Activated naive CD8-positive, alpha-beta T cell treated with anti-CD3 and anti-CD28 coated beads, Interleukin-2, amount 10 ng/mL, durations not matched to agents 7 days and 5 days (primary cell): ENCODE measurements at regions not wholly inside any gene's neighbourhood (a gene's known extent, or its start where the extent isn't known, plus 50 kb on each side); places are given as distances from the start of the nearest gene placed in this dataset.

Experiments
- ATAC-seq: fragments of 150-1000 bp; cut with Tn5 transposase; one replicate; pipeline ENCODE4 v1.10.0; 2021; ENCODE audit warnings: low read depth, moderate library complexity
- POLR2A ChIA-PET: fragments of 350-600 bp; sonication (Branson Sonifier 250); formaldehyde crosslinking; loops from one replicate; lab custom pipeline; 2021; ENCODE audit warnings: antibody characterized with exemption; lab: Charles Lee
- DNase-seq: peaks from one replicate; pipeline ENCODE4 v3.0.0; 2021
- H3K27ac Mint-ChIP-seq: one replicate; pipeline ENCODE4 v1.8.0; 2022; ENCODE audit warnings: mild to moderate bottlenecking, mixed read lengths
- H3K27me3 Mint-ChIP-seq: one replicate; pipeline ENCODE4 v1.8.0; 2022; ENCODE audit warnings: mild to moderate bottlenecking, moderate library complexity, mixed read lengths
- H3K36me3 Mint-ChIP-seq: one replicate; pipeline ENCODE4 v1.8.0; 2021; ENCODE audit warnings: mild to moderate bottlenecking, mixed read lengths
- H3K4me1 Mint-ChIP-seq: one replicate; pipeline ENCODE4 v1.8.0; 2021; ENCODE audit warnings: mixed read lengths
- H3K4me3 Mint-ChIP-seq: one replicate; pipeline ENCODE4 v1.8.0; 2022; ENCODE audit warnings: mild to moderate bottlenecking, moderate library complexity, mixed read lengths
- H3K9me3 Mint-ChIP-seq: one replicate; pipeline ENCODE4 v1.8.0; 2021; ENCODE audit warnings: mixed read lengths

DNA sequence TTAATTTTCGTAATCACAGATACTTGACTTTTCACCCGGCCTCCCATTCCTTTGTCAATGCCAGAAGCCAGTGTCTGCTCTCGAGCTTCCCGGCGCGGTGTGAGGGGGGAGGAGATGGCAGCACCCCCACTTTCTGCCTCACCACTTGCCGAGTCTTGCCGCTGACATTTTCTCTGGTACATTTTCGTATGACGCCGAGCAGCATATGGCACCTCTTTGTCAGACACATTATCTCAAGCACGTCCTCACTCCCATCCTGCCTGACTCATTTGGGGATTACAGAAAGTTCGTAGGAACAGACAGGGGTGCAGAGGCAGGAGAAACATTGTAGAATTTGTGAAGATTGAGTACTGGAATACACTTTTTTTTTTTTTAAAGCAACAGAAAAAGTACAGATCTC is 60.8 kb upstream of the SORCS3 start:
- no peak overlapping the region for H3K27ac Mint-ChIP-seq
- DNase-seq (no peak), ATAC-seq (no peak)
- no peak overlapping the region for H3K4me3 Mint-ChIP-seq
- H3K36me3 Mint-ChIP-seq, result no peaks in the 10 kb centered on the region
- H3K9me3 Mint-ChIP-seq, result no peaks in the 10 kb centered on the region
- POLR2A ChIA-PET, result no interaction called here
- H3K27me3 Mint-ChIP-seq, result peaks cover 14% of the 10 kb centered on the region
- H3K4me1 Mint-ChIP-seq, result peaks cover 2% of the 10 kb centered on the region

GRCh38 chr10:104580774-104581675 is 60.1 kb upstream of the SORCS3 start:
- DNase-seq, result peak; percentile 60
- H3K4me3 Mint-ChIP-seq, result no peak overlapping the region

GRCh38 chr10:104581884-104582601 is 59.0 kb upstream of the SORCS3 start:
- POLR2A ChIA-PET, result no interaction called here
- H3K4me1 Mint-ChIP-seq, result peaks cover 6% of the 10 kb centered on the region
- no peaks in the 10 kb centered on the region for H3K9me3 Mint-ChIP-seq
- H3K36me3 Mint-ChIP-seq, result no peaks in the 10 kb centered on the region
- no peak overlapping the region for H3K27ac Mint-ChIP-seq
- no peak overlapping the region for H3K4me3 Mint-ChIP-seq
- H3K27me3 Mint-ChIP-seq, result peaks cover 16% of the 10 kb centered on the region
- DNase-seq (no peak), ATAC-seq (no peak)

More at GRCh38 chr10:104580774-104581675, 60.1 kb upstream of the SORCS3 start:
- peaks cover 2% of the 10 kb centered on the region for H3K4me1 Mint-ChIP-seq
- H3K27me3 Mint-ChIP-seq, result peaks cover 16% of the 10 kb centered on the region
- no peak overlapping the region for H3K27ac Mint-ChIP-seq
- no peaks in the 10 kb centered on the region for H3K9me3 Mint-ChIP-seq
- peak; percentile 82 for ATAC-seq
- POLR2A ChIA-PET, result no interaction called here
- no peaks in the 10 kb centered on the region for H3K36me3 Mint-ChIP-seq

- DNase-seq, result no peak
- Mint-ChIP-seq H3K4me1 (peaks cover 11% of the 10 kb centered on the region), H3K9me3 (no peaks in the 10 kb centered on the region), H3K27me3 (peaks cover 16% of the 10 kb centered on the region), H3K27ac (no peak overlapping the region), H3K4me3 (no peak overlapping the region), H3K36me3 (no peaks in the 10 kb centered on the region)
- POLR2A ChIA-PET, result no interaction called here
- ATAC-seq, result no peak
Measured at GRCh38 chr10:104582602-104582951, 58.5 kb upstream of the SORCS3 start.

GRCh38 chr10:104582966-104583365 is 58.1 kb upstream of the SORCS3 start:
- no peaks in the 10 kb centered on the region for H3K9me3 Mint-ChIP-seq
- DNase-seq (no peak), ATAC-seq (no peak)
- H3K27me3 Mint-ChIP-seq, result peaks cover 16% of the 10 kb centered on the region
- H3K4me1 Mint-ChIP-seq, result peaks cover 12% of the 10 kb centered on the region
- POLR2A ChIA-PET, result no interaction called here
- no peaks in the 10 kb centered on the region for H3K36me3 Mint-ChIP-seq
- no peak overlapping the region for H3K27ac Mint-ChIP-seq
- H3K4me3 Mint-ChIP-seq, result no peak overlapping the region

GRCh38 chr10:104584541-104584940 is 56.5 kb upstream of the SORCS3 start:
- ATAC-seq (no peak), DNase-seq (no peak)
- no peaks in the 10 kb centered on the region for H3K36me3 Mint-ChIP-seq
- POLR2A ChIA-PET, result no interaction called here
- peaks cover 14% of the 10 kb centered on the region for H3K27me3 Mint-ChIP-seq
- no peaks in the 10 kb centered on the region for H3K9me3 Mint-ChIP-seq
- H3K27ac Mint-ChIP-seq, result no peak overlapping the region
- H3K4me3 Mint-ChIP-seq, result no peak overlapping the region
- peaks cover 12% of the 10 kb centered on the region for H3K4me1 Mint-ChIP-seq

DNA sequence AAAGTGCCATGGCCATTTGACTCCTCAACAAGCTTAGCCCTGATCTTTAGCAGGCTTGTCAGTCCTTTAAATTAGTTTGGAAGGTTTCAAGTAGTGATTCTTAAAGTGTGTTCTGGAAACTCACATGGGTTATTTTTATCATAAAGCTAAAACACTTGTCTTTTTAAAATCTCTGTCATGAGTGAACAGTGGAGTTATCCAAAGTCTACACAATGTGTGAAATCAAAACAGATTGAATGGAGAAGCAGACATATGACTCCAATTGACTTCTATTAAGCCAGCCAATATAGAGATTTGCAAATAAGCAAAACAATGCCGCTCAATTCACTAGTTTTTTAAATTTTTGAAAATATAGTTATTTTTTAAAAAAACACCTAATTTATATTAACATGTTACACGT is 53.3 kb upstream of the SORCS3 start:
- Mint-ChIP-seq H3K4me3 (no peak overlapping the region), H3K4me1 (peaks cover 10% of the 10 kb centered on the region), H3K27ac (no peak overlapping the region), H3K9me3 (no peaks in the 10 kb centered on the region), H3K36me3 (no peaks in the 10 kb centered on the region), H3K27me3 (peaks cover 13% of the 10 kb centered on the region)
- no peak for DNase-seq
- POLR2A ChIA-PET, result no interaction called here
- no peak for ATAC-seq

GRCh38 chr10:104589431-104589830 is 51.7 kb upstream of the SORCS3 start:
- peaks cover 10% of the 10 kb centered on the region for H3K4me1 Mint-ChIP-seq
- DNase-seq, result no peak
- no peaks in the 10 kb centered on the region for H3K9me3 Mint-ChIP-seq
- H3K27ac Mint-ChIP-seq, result no peak overlapping the region
- POLR2A ChIA-PET, result no interaction called here
- no peak for ATAC-seq
- no peaks in the 10 kb centered on the region for H3K36me3 Mint-ChIP-seq
- H3K4me3 Mint-ChIP-seq, result no peak overlapping the region
- H3K27me3 Mint-ChIP-seq, result peaks cover 10% of the 10 kb centered on the region

DNA sequence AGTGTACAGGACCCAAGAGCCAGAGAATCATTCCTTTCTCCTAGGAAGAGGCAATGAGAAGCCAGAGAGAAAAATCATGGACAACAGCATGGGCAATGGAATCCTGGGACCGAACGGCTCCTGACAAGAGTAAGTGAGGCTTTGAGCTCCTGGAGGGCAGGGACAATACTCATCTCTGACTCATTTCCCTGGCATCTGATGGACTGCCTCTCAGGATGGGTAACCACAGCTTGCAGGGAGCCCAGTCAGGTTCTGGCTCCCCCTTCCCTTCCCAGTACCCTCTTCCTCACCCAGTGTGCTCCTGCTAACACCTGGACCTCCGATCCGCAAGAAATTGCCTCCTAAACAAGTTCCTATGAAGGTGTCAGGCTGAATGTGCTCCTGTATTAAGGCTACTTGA is 51.2 kb upstream of the SORCS3 start:
- no peaks in the 10 kb centered on the region for H3K36me3 Mint-ChIP-seq
- no peak overlapping the region for H3K4me3 Mint-ChIP-seq
- H3K27ac Mint-ChIP-seq, result no peak overlapping the region
- no peaks in the 10 kb centered on the region for H3K9me3 Mint-ChIP-seq
- no peak for DNase-seq
- POLR2A ChIA-PET, result no interaction called here
- peaks cover 13% of the 10 kb centered on the region for H3K27me3 Mint-ChIP-seq
- no peak for ATAC-seq
- peaks cover 10% of the 10 kb centered on the region for H3K4me1 Mint-ChIP-seq
